Cardiac muscle cell (in vitro differentiated cells and primary cell): ENCODE measurements at regions not wholly inside any gene's neighbourhood (a gene's known extent, or its start where the extent isn't known, plus 50 kb on each side); places are given as distances from the start of the nearest gene placed in this dataset.

Source experiments
- DNase-seq, 2 donors: peaks; one replicate each; pipeline versions ENCODE4 v3.0.0 to v3.0.0-alpha.2; 2010 to 2017; ENCODE audit warnings: low read depth in 1 of 2, low spot score in 1 of 2
- H3K27ac ChIP-seq: fragments of 200-600 bp; sonication (generic); 2 replicates; pipeline ENCODE4 v1.5.1; 2016
- H3K27me3 ChIP-seq: fragments of 200-600 bp; sonication (generic); 2 replicates; pipeline ENCODE4 v1.6.0; 2016; ENCODE audit warnings: control low read depth
- H3K36me3 ChIP-seq: fragments of 200-600 bp; sonication (generic); 2 replicates; pipeline ENCODE4 v1.5.1; 2016; ENCODE audit warnings: control low read depth
- H3K4me1 ChIP-seq: fragments of 200-600 bp; sonication (generic); 2 replicates; pipeline ENCODE4 v1.8.1; 2017; ENCODE audit warnings: low read depth, mild to moderate bottlenecking, mixed run types
- H3K4me3 ChIP-seq: fragments of 200-600 bp; sonication (generic); 2 replicates; pipeline ENCODE4 v1.5.1; 2016; ENCODE audit warnings: mild to moderate bottlenecking
- H3K9me3 ChIP-seq: fragments of 200-600 bp; sonication (generic); 2 replicates; pipeline ENCODE4 v1.5.1; 2017; ENCODE audit warnings: low read depth, mild to moderate bottlenecking, control low read depth
- CTCF ChIP-seq: IDR thresholded peaks from 2 replicates; pipeline ENCODE4 v1.5.1; 2012; ENCODE audit warnings: low read depth, mild to moderate bottlenecking, low read length

GRCh38 chr11:129680907-129681306, 134.7 kb upstream of the TMEM45B start:
- Histone ChIP-seq H3K36me3 (no peaks in the 10 kb centered on the region), H3K4me1 (no peaks in the 10 kb centered on the region), H3K27ac (no peak overlapping the region), H3K9me3 (no peaks in the 10 kb centered on the region), H3K4me3 (no peak overlapping the region), H3K27me3 (no peaks in the 10 kb centered on the region)
- DNase-seq, result no peak
- no peak for TF ChIP-seq CTCF

DNA sequence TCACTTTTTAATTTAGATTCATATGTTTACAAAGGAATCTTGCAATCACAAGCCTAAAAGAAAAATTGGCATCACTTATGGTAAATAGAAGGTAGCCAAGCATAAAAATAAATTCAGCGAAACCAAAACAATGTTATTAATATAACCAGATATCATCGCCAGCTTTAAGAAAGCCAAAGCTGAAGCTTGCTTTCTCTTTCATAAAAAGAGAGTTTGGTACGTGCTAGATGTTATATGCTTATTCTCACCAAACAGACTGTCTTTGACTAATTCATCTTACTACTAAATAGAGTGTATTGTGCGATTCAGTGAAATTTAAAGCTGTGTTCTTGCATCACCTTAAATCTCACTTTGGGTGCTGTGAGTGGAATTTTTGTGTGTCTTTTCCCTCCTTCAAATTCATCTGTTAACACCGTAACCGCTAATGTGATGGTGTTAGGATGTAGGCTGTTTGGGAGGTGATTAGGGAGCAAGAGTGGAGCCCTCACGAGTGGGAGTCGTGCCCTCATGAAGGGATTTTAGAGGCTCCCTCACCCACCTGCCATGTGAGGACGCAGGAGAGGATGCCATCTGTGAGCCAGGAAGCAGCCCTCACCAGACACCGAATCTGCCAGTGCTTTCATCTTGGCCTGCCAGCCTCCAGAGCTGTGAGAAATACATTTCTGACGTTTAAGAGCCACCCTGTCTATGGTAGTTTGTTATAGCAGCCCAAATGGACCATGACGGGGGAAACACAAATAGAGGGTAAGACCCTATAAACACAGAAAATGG, 134.1 kb upstream of the TMEM45B start:
- Histone ChIP-seq H3K36me3 (no peaks in the 10 kb centered on the region), H3K27ac (no peak overlapping the region)
- TF ChIP-seq CTCF, result no peak

DNA sequence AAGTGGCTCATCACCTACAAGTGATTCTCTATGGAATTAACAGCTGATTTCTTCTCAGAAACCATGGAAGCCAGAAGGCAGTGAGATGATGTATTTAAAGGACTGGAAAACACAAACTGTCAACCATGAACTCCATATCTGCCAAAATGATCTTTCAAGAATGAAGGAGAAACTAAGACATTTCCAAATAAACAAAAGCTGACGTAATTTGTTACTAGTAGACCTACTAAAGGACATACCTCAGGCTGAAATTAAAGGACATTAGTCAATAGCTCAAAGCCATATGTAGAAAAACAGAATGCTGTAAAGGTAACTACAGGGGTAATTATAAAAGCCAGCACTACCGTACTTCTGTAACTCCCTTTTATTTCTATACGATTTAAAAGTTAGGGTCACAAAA, 129.4 kb upstream of the TMEM45B start:
- no peaks in the 10 kb centered on the region for H3K36me3 ChIP-seq
- no peaks in the 10 kb centered on the region for H3K27me3 ChIP-seq
- DNase-seq, result no peak
- no peaks in the 10 kb centered on the region for H3K9me3 ChIP-seq
- no peaks in the 10 kb centered on the region for H3K4me1 ChIP-seq
- H3K27ac ChIP-seq, result no peak overlapping the region
- no peak for TF ChIP-seq CTCF
- H3K4me3 ChIP-seq, result no peak overlapping the region

More for the DNA sequence above, 134.1 kb upstream of the TMEM45B start:
- H3K4me1 ChIP-seq, result no peaks in the 10 kb centered on the region
- DNase-seq, result no peak
- no peaks in the 10 kb centered on the region for H3K9me3 ChIP-seq
- no peaks in the 10 kb centered on the region for H3K27me3 ChIP-seq
- H3K4me3 ChIP-seq, result no peak overlapping the region

DNA sequence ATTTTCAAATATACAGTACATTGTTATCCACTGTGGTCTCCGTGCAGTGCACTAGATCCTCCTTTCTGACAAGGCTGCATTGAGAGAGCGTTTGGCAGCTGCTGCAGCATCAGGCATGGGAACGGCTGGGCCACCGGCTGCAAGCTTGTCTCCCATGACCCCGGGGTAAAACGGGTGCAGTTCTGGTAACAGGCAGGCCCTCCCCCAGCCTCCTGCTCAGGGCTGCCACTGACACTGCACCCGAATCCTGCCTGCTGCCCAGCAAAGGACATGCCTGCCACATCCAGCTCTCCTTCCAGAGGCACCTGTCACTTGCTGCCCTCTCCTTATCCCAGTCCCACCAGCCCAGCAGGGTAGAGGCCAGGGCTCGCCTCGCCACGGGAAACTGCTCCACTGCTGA, 124.5 kb upstream of the TMEM45B start:
- Histone ChIP-seq H3K4me1 (no peaks in the 10 kb centered on the region), H3K9me3 (no peaks in the 10 kb centered on the region), H3K27ac (no peak overlapping the region), H3K4me3 (no peak overlapping the region), H3K27me3 (no peaks in the 10 kb centered on the region), H3K36me3 (no peaks in the 10 kb centered on the region)
- TF ChIP-seq CTCF, result no peak
- DNase-seq, result no peak

GRCh38 chr11:129694538-129694937, 121.1 kb upstream of the TMEM45B start:
- Histone ChIP-seq H3K4me3 (no peak overlapping the region), H3K9me3 (no peaks in the 10 kb centered on the region), H3K27me3 (peaks cover 6% of the 10 kb centered on the region), H3K36me3 (no peaks in the 10 kb centered on the region), H3K4me1 (no peaks in the 10 kb centered on the region), H3K27ac (no peak overlapping the region)
- no peak for DNase-seq
- TF ChIP-seq CTCF, result no peak

DNA sequence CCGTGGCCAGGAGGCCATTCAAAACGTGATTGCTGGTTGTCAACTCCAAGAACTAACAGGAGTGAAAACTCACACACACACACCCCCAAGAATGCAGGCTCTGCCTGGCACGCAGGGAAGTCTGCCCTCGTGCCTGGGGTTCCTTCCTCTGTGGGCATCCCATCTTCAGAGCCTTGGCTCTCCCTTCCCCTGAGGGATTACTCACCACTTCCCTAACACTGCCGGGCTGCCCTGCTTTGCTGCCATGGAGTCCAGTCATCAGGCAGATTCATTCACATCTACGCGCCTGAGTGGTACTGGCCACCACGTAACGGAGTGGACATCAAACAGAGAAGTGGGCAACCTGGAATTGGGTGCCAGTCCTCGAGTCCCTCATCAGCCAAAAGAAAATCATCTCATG, 120.7 kb upstream of the TMEM45B start:
- no peaks in the 10 kb centered on the region for H3K4me1 ChIP-seq
- H3K9me3 ChIP-seq, result no peaks in the 10 kb centered on the region
- H3K36me3 ChIP-seq, result no peaks in the 10 kb centered on the region
- peaks cover 8% of the 10 kb centered on the region for H3K27me3 ChIP-seq
- no peak overlapping the region for H3K27ac ChIP-seq
- H3K4me3 ChIP-seq, result no peak overlapping the region
- TF ChIP-seq CTCF, result no peak
- no peak for DNase-seq
